Occipital lobe (tissue), 1 donor: ENCODE measurements at regions not wholly inside any gene's neighbourhood (a gene's known extent, or its start where the extent isn't known, plus 50 kb on each side); places are given as distances from the start of the nearest gene placed in this dataset.
"Not testable (repeated sequence)": the region's sequence is repeated elsewhere in the genome, so short reads cannot be mapped to it uniquely, and the experiment has no call there.

ENCODE experiments used
- DNase-seq: peaks from one replicate; lab custom pipeline; 2025; lab: John Stamatoyannopoulos, UW

GRCh38 chr10:36559412-36560400 is 565.7 kb upstream of the ANKRD30A start:
- no peak for DNase-seq

GRCh38 chr10:36556468-36556867 is 568.9 kb upstream of the ANKRD30A start:
- no peak for DNase-seq

- DNase-seq = no peak
These were observed 570.4 kb upstream of the ANKRD30A start for GRCh38 chr10:36555036-36555435.

- no peak for DNase-seq
These were observed 577.4 kb upstream of the ANKRD30A start for GRCh38 chr10:36547965-36548364.

GRCh38 chr10:36542493-36542892 is 582.9 kb upstream of the ANKRD30A start:
- DNase-seq = no peak

- DNase-seq = no peak
These were observed 584.8 kb upstream of the ANKRD30A start for GRCh38 chr10:36540611-36541010.

- no peak for DNase-seq
These were observed 586.3 kb upstream of the ANKRD30A start for GRCh38 chr10:36538953-36539586.

- DNase-seq = no peak
These were observed 590.9 kb upstream of the ANKRD30A start for GRCh38 chr10:36534471-36535002.

- no peak for DNase-seq
These were observed 591.5 kb upstream of the ANKRD30A start for GRCh38 chr10:36533861-36534260.

- DNase-seq = no peak
These were observed 592.1 kb upstream of the ANKRD30A start for GRCh38 chr10:36533316-36533715.

- DNase-seq = no peak
These were observed 593.8 kb upstream of the ANKRD30A start for GRCh38 chr10:36531621-36532020.

- DNase-seq = no peak
These were observed 599.4 kb upstream of the ANKRD30A start for GRCh38 chr10:36526033-36526432.

GRCh38 chr10:36524126-36524525 is 601.3 kb upstream of the ANKRD30A start:
- not testable (repeated sequence) for DNase-seq

GRCh38 chr10:36519909-36520308 is 605.5 kb upstream of the ANKRD30A start:
- no peak for DNase-seq

- DNase-seq = no peak
These were observed 609.1 kb upstream of the ANKRD30A start for GRCh38 chr10:36516281-36516680.

- DNase-seq = no peak
These were observed 610.1 kb upstream of the ANKRD30A start for GRCh38 chr10:36515319-36515718.

GRCh38 chr10:36507715-36508114 is 617.7 kb upstream of the ANKRD30A start:
- DNase-seq = no peak

- DNase-seq = no peak
These were observed 618.5 kb upstream of the ANKRD30A start for GRCh38 chr10:36506697-36507496.

- no peak for DNase-seq
These were observed 619.1 kb upstream of the ANKRD30A start for GRCh38 chr10:36506261-36506660.

GRCh38 chr10:36504758-36505157 is 620.6 kb upstream of the ANKRD30A start:
- no peak for DNase-seq

GRCh38 chr10:36500266-36500665 is 625.1 kb upstream of the ANKRD30A start:
- DNase-seq = no peak

- no peak for DNase-seq
These were observed 625.7 kb upstream of the ANKRD30A start for GRCh38 chr10:36499693-36500092.
